GM19240 (cell line): ENCODE measurements at regions not wholly inside any gene's neighbourhood (a gene's known extent, or its start where the extent isn't known, plus 50 kb on each side); places are given as distances from the start of the nearest gene placed in this dataset.

Experiments
- DNase-seq: peaks from one replicate; pipeline ENCODE4 v3.0.0; 2011; ENCODE audit warnings: low spot score; ENCODE audit not compliant: insufficient read length

GRCh38 chr22:48338793-48339705 lies 1488.6 kb downstream of the BRD1 start:
- no peak for DNase-seq

GRCh38 chr22:48337957-48338792 lies 1489.5 kb downstream of the BRD1 start:
- no peak for DNase-seq

- no peak for DNase-seq
These were observed 1491.2 kb downstream of the BRD1 start for GRCh38 chr22:48336339-48337060.

GRCh38 chr22:48335442-48336139 lies 1492.1 kb downstream of the BRD1 start:
- DNase-seq: no peak

GRCh38 chr22:48334971-48335370 lies 1492.7 kb downstream of the BRD1 start:
- DNase-seq: no peak

GRCh38 chr22:48333816-48334735 lies 1493.6 kb downstream of the BRD1 start:
- DNase-seq: no peak

- DNase-seq: no peak
These were observed 1494.3 kb downstream of the BRD1 start for GRCh38 chr22:48333323-48333763.

- DNase-seq: no peak
These were observed 1495.0 kb downstream of the BRD1 start for GRCh38 chr22:48332438-48333322.

- DNase-seq: no peak
These were observed 1495.9 kb downstream of the BRD1 start for GRCh38 chr22:48331691-48332220.

GRCh38 chr22:48331266-48331665 lies 1496.4 kb downstream of the BRD1 start:
- DNase-seq: no peak

- no peak for DNase-seq
These were observed 1500.0 kb downstream of the BRD1 start for GRCh38 chr22:48327721-48328120.

- DNase-seq: no peak
These were observed 1503.9 kb downstream of the BRD1 start for GRCh38 chr22:48323746-48324145.

GRCh38 chr22:48322907-48323306 lies 1504.8 kb downstream of the BRD1 start:
- DNase-seq: no peak

- no peak for DNase-seq
These were observed 1505.6 kb downstream of the BRD1 start for GRCh38 chr22:48321986-48322545.

- DNase-seq: no peak
These were observed 1506.8 kb downstream of the BRD1 start for GRCh38 chr22:48320683-48321451.

- no peak for DNase-seq
These were observed 1507.5 kb downstream of the BRD1 start for GRCh38 chr22:48320048-48320682.
